ENCODE measurements at regions not wholly inside any gene's neighbourhood (a gene's known extent, or its start where the extent isn't known, plus 50 kb on each side); places are given as distances from the start of the nearest gene placed in this dataset.

- no peak for TF ChIP-seq CTCF (IDR thresholded peaks at IDR 0.05; ENCODE audit: poor library complexity, severe bottlenecking)
- no peak for TF ChIP-seq REST (IDR thresholded peaks at IDR 0.05; ENCODE audit: borderline replicate concordance)
- no peak for TF ChIP-seq RAD21 (conservative IDR thresholded peaks at IDR 0.05)
- no peak for TF ChIP-seq EZH2 (IDR thresholded peaks at IDR 0.05; ENCODE audit: borderline replicate concordance, insufficient read depth, low read length, poor library complexity, severe bottlenecking)
- TF ChIP-seq SMC3 (conservative IDR thresholded peaks at IDR 0.05; ENCODE audit: poor library complexity), result no peak
- no peak for TF ChIP-seq POLR2AphosphoS5 (IDR thresholded peaks at IDR 0.05)
- TF ChIP-seq TAF1 (IDR thresholded peaks at IDR 0.05; ENCODE audit: low read depth), result no peak
- no peak for TF ChIP-seq MXI1 (conservative IDR thresholded peaks at IDR 0.05; ENCODE audit: poor library complexity, severe bottlenecking)
- no peak for TF ChIP-seq EP300 (conservative IDR thresholded peaks at IDR 0.05; ENCODE audit: poor library complexity, severe bottlenecking)
Measured at GRCh38 chr3:103453152-103453551, 1018.3 kb downstream of the ZPLD1 start.
